ENCODE measurements at regions not wholly inside any gene's neighbourhood (a gene's known extent, or its start where the extent isn't known, plus 50 kb on each side); places are given as distances from the start of the nearest gene placed in this dataset.
"Not testable (repeated sequence)": the region's sequence is repeated elsewhere in the genome, so short reads cannot be mapped to it uniquely, and the experiment has no call there.

DNA sequence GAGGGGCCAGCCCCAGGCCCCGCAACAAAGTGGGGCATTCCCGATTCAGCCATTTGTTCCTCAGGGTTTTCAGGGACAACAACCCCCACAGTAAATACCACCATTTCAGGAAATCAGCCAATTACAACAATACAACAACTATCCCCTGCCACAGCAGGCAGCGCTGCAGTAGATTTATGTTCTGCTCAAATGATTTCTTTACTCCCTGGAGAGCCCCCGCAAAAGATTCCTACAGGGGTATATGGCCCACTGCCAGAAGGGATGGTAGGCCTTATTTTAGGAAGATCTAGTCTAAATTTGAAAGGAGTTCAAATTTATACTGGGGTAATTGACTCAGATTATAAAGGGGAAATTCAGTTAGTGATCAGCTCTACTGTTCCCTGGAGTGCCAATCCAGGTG is 120.5 kb upstream of the DRD5 start:
- TF ChIP-seq POLR2AphosphoS5 (IDR thresholded peaks at IDR 0.05; ENCODE audit: low read depth, low read length); TAF1 (IDR thresholded peaks at IDR 0.05; ENCODE audit: borderline replicate concordance, low read depth, low read length); POLR2A (IDR thresholded peaks at IDR 0.05; ENCODE audit: low read depth, low read length): not testable (repeated sequence)

Data from GM12892 (cell line).